CD4-positive, alpha-beta T cell (primary cell): ENCODE measurements at regions not wholly inside any gene's neighbourhood (a gene's known extent, or its start where the extent isn't known, plus 50 kb on each side); places are given as distances from the start of the nearest gene placed in this dataset.

Experiments
- ATAC-seq: fragments of 200-7000 bp; cut with Tn5 transposase; one replicate; pipeline ENCODE4 v1.10.0; 2022; ENCODE audit warnings: mild to moderate bottlenecking; ENCODE audit not compliant: poor library complexity
- CTCF ChIA-PET: fragments of 350-600 bp; sonication (Branson Sonifier 250); formaldehyde crosslinking; loops from one replicate; lab custom pipeline; 2021; ENCODE audit warnings: antibody characterized with exemption, inconsistent platforms; lab: Charles Lee
- POLR2A ChIA-PET: fragments of 350-600 bp; sonication (Branson Sonifier 250); formaldehyde crosslinking; loops from one replicate; lab custom pipeline; 2021; ENCODE audit warnings: antibody characterized with exemption, inconsistent platforms; lab: Charles Lee
- DNase-seq, 14 experiments: peaks; one replicate each; pipeline ENCODE4 v3.0.0-alpha.2; 2013 to 2020; ENCODE audit warnings: mixed read lengths in 2 of 14
- H3K27ac ChIP-seq, 2 donors: one replicate each; pipeline versions ENCODE4 v1.5.1 to v1.7.0; 2013; ENCODE audit warnings: low read length in 2 of 2, low read depth in 1 of 2, mild to moderate bottlenecking in 1 of 2
- H3K27me3 ChIP-seq, 2 experiments: 1 replicate in 1 of 2; 2 replicates in 1 of 2; pipeline versions ENCODE4 v1.6.1 to v1.7.0; 2013; ENCODE audit warnings: low read length in 2 of 2, control low read depth in 1 of 2, mild to moderate bottlenecking in 1 of 2, moderate library complexity in 1 of 2; ENCODE audit not compliant: insufficient read depth in 2 of 2, control insufficient read depth in 1 of 2
- H3K36me3 ChIP-seq: one replicate; pipeline ENCODE4 v1.6.1; 2013; ENCODE audit warnings: low read length, control low read depth; ENCODE audit not compliant: insufficient read depth
- H3K4me1 ChIP-seq: one replicate; pipeline ENCODE4 v1.6.1; 2013; ENCODE audit warnings: low read length, control low read depth; ENCODE audit not compliant: insufficient read depth
- H3K4me3 ChIP-seq: one replicate; pipeline ENCODE4 v1.5.1; 2013; ENCODE audit warnings: mild to moderate bottlenecking, low read length, moderate library complexity
- H3K9me3 ChIP-seq, 2 experiments: 1 replicate in 1 of 2; 2 replicates in 1 of 2; pipeline versions ENCODE4 v1.6.1 to v1.7.0; 2013; ENCODE audit warnings: low read length in 2 of 2, mild to moderate bottlenecking in 2 of 2, control low read depth in 1 of 2, moderate library complexity in 1 of 2; ENCODE audit not compliant: control insufficient read depth in 1 of 2, insufficient read depth in 1 of 2
- H3K27ac Mint-ChIP-seq: one replicate; pipeline ENCODE4 v1.8.0; 2020; ENCODE audit warnings: mixed read lengths
- H3K27me3 Mint-ChIP-seq: one replicate; pipeline ENCODE4 v1.8.0; 2021; ENCODE audit warnings: mixed read lengths
- H3K36me3 Mint-ChIP-seq: one replicate; pipeline ENCODE4 v1.8.0; 2021; ENCODE audit warnings: low read depth, mixed read lengths
- H3K4me1 Mint-ChIP-seq: one replicate; pipeline ENCODE4 v1.8.0; 2021; ENCODE audit warnings: low read depth, mixed read lengths
- H3K4me3 Mint-ChIP-seq: one replicate; pipeline ENCODE4 v1.8.0; 2020; ENCODE audit warnings: mild to moderate bottlenecking, mixed read lengths
- H3K9me3 Mint-ChIP-seq: one replicate; pipeline ENCODE4 v1.8.0; 2020; ENCODE audit warnings: mixed read lengths
- CTCF ChIP-seq: fragments of 200-600 bp; IDR thresholded peaks from one replicate; pipeline ENCODE4 v1.8.0; 2022; ENCODE audit warnings: antibody characterized with exemption, mild to moderate bottlenecking
- intact Hi-C, 2 experiments: fragments of 100-400 bp; cut with DNase I in 1 of 2; cut with micrococcal nuclease in 1 of 2; formaldehyde crosslinking; loops; one replicate each; pipeline versions ENCODE4 v1.15.1 to v1.9.0; 2023 to 2025; cut with DNase I, micrococcal nuclease

DNA sequence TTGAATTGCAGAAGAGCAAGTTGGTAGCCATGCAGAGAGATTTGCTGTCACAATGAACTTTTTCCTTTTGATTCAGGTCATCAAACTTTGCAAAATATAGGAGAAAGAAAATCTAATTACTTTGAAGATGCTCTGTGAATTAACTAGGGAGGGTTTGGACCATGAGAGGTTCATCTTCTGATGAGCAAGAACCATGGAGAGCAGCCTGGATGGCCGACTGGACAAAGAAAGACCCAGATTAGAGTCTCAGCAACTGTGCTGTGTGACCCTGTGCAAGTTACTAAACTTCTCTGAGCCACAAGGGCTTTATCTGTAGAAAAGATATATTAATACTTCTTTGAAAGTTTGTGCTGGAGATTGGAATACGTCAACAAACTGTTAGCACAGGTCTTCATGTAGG is 122.6 kb upstream of the ADAMTS18 start:
- CTCF ChIA-PET = no interaction called here
- intact Hi-C loops = no loop called here
- DNase-seq (no peak), ATAC-seq (no peak)
- H3K4me1 ChIP-seq = no peaks in the 10 kb centered on the region
- no peak for TF ChIP-seq CTCF
- no peak overlapping the region for H3K27ac Mint-ChIP-seq
- POLR2A ChIA-PET = no interaction called here
- no peaks in the 10 kb centered on the region for H3K36me3 ChIP-seq
- H3K4me1 Mint-ChIP-seq = no peaks in the 10 kb centered on the region
- H3K4me3 ChIP-seq = no peak overlapping the region
- peaks cover 4 to 5% of the 10 kb centered on the region in 2 experiments for H3K27me3 ChIP-seq
- peaks cover 29% of the 10 kb centered on the region for H3K27me3 Mint-ChIP-seq
- no peaks in the 10 kb centered on the region for H3K9me3 Mint-ChIP-seq
- no peak overlapping the region for H3K4me3 Mint-ChIP-seq
- H3K36me3 Mint-ChIP-seq = no peaks in the 10 kb centered on the region
- peaks cover 0 to 3% of the 10 kb centered on the region in 2 experiments for H3K9me3 ChIP-seq
- no peak overlapping the region for H3K27ac ChIP-seq

GRCh38 chr16:77558786-77559185 is 124.0 kb upstream of the ADAMTS18 start:
- no peak for DNase-seq
- Mint-ChIP-seq H3K4me1 (no peaks in the 10 kb centered on the region), H3K9me3 (no peaks in the 10 kb centered on the region), H3K27ac (no peak overlapping the region), H3K36me3 (no peaks in the 10 kb centered on the region), H3K27me3 (peaks cover 35% of the 10 kb centered on the region), H3K4me3 (no peak overlapping the region)
- intact Hi-C loops = no loop called here
- POLR2A ChIA-PET = no interaction called here
- Histone ChIP-seq H3K9me3 (peaks cover 0 to 3% of the 10 kb centered on the region in 2 experiments), H3K27ac (no peak overlapping the region), H3K27me3 (peaks cover 4 to 5% of the 10 kb centered on the region in 2 experiments), H3K36me3 (no peaks in the 10 kb centered on the region), H3K4me3 (no peak overlapping the region), H3K4me1 (no peaks in the 10 kb centered on the region)
- no peak for ATAC-seq
- CTCF ChIA-PET = no interaction called here
- no peak for TF ChIP-seq CTCF

- H3K36me3 Mint-ChIP-seq = no peaks in the 10 kb centered on the region
- H3K27ac Mint-ChIP-seq = no peak overlapping the region
- Histone ChIP-seq H3K36me3 (no peaks in the 10 kb centered on the region), H3K4me1 (no peaks in the 10 kb centered on the region), H3K9me3 (peaks cover 0 to 3% of the 10 kb centered on the region in 2 experiments), H3K27me3 (peaks cover 0 to 4% of the 10 kb centered on the region in 2 experiments), H3K4me3 (no peak overlapping the region), H3K27ac (no peak overlapping the region)
- no peak for TF ChIP-seq CTCF
- H3K9me3 Mint-ChIP-seq = no peaks in the 10 kb centered on the region
- peaks cover 36% of the 10 kb centered on the region for H3K27me3 Mint-ChIP-seq
- no peak for ATAC-seq
- no peaks in the 10 kb centered on the region for H3K4me1 Mint-ChIP-seq
- no peak for DNase-seq
- intact Hi-C loops = no loop called here
- H3K4me3 Mint-ChIP-seq = no peak overlapping the region
- ChIA-PET CTCF (no interaction called here), POLR2A (no interaction called here)
Observed at GRCh38 chr16:77562497-77562896, 127.7 kb upstream of the ADAMTS18 start.
